ENCODE measurements at regions not wholly inside any gene's neighbourhood (a gene's known extent, or its start where the extent isn't known, plus 50 kb on each side); places are given as distances from the start of the nearest gene placed in this dataset.

DNA sequence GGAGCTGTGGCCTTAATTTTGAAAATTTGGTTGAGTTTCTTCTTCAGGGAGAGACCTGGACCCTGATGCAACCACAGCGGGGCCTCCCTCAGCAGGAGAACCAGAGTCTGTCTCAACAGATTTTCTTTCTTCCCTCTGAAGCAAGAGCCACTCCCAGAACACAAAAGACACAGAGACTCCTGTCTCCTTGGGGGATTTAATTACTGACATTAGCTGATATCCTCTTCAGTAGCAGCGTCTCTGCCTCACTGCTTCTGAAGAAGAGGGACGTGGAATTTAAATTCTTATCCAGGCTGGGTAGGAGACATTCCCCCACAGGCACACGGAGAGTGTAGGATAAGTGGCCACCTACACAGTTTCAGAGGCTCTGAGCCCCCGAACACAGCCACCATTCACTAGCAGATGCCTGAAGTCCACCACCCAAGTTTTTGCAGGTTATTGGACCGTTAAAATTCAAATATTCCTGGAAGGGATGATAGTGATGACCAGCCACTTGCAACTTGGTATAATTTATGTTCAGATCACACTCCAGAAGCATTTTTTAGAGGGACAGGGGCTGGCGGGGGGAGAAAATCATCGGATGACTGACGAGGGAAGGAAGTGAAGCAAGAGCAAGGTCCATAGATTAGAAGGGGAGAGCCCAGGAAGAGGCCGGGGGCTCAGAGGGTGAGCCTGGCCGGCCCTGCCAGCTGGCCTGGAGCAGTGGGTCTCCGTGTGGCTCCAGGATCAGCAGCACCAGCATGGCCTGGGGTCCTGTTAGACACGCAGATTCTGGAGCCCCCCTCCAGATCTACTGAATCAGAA is 109.7 kb downstream of the BDH1 start:
- H3K27ac ChIP-seq: no peak overlapping the region
- no peaks in the 10 kb centered on the region for H3K4me1 ChIP-seq
- intact Hi-C loops (cut with DNase I): no loop called here

DNA sequence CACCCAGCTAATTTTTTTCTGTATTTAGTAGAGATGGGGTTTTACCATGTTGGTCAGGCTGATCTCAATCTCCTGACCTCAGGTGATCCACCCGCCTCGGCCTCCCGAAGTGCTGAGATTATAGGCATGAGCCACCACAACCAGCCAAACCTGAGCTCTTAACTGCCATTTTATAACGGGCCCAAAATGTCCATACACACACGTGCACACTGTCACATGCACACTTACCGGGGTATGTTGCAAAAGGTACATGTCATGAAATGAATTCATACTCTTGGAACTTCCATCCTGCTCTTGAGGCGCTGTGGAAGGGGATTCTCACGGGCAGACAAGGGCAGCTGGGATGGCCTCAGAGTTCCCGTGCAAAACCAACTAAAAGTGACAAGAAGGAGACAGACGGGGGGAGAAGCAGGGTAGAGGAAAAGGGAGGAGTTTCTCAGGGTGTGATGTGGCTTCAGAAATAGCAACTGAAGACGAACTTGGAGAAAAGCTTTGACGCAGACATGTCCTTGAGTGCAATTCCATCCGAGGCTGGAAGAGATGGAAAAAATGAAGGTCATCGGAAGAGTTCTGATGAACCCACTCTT is 110.9 kb downstream of the BDH1 start:
- Histone ChIP-seq H3K27ac (no peak overlapping the region), H3K9me3 (no peaks in the 10 kb centered on the region), H3K27me3 (no peaks in the 10 kb centered on the region), H3K36me3 (no peaks in the 10 kb centered on the region), H3K4me1 (no peaks in the 10 kb centered on the region), H3K4me3 (no peak overlapping the region)
- DNase-seq: peak; percentile 16
- ATAC-seq: no peak
- intact Hi-C loops (cut with DNase I): no loop called here
- TF ChIP-seq, protein P1, sequence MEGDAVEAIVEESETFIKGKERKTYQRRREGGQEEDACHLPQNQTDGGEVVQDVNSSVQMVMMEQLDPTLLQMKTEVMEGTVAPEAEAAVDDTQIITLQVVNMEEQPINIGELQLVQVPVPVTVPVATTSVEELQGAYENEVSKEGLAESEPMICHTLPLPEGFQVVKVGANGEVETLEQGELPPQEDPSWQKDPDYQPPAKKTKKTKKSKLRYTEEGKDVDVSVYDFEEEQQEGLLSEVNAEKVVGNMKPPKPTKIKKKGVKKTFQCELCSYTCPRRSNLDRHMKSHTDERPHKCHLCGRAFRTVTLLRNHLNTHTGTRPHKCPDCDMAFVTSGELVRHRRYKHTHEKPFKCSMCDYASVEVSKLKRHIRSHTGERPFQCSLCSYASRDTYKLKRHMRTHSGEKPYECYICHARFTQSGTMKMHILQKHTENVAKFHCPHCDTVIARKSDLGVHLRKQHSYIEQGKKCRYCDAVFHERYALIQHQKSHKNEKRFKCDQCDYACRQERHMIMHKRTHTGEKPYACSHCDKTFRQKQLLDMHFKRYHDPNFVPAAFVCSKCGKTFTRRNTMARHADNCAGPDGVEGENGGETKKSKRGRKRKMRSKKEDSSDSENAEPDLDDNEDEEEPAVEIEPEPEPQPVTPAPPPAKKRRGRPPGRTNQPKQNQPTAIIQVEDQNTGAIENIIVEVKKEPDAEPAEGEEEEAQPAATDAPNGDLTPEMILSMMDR (IDR thresholded peaks at IDR 0.05): no peak

More for the DNA sequence above, 109.7 kb downstream of the BDH1 start:
- Histone ChIP-seq H3K27me3 (no peaks in the 10 kb centered on the region), H3K9me3 (no peaks in the 10 kb centered on the region), H3K36me3 (no peaks in the 10 kb centered on the region), H3K4me3 (no peak overlapping the region)
- TF ChIP-seq, protein P1 (IDR thresholded peaks at IDR 0.05): no peak
- DNase-seq (no peak), ATAC-seq (no peak)

DNA sequence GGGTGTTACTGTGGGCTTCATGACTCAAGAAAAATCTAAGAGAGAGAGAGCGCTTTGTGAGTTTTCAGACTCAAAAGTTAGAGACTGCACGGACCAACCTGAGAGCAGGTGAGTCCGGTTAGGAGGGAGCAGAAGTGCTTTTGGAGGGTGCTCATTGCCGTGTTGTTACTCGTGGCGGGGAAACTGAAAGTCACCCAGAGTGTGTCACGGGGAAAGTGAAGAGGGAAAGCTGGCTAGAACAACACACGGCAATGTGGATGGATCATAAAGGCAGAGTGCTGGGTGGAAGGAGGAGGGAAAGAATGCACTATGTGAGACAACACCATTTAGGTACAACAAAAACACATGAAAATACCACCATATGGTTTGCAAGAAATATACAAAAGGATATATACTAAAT is 112.3 kb downstream of the BDH1 start:
- no peaks in the 10 kb centered on the region for H3K4me1 ChIP-seq
- no peaks in the 10 kb centered on the region for H3K36me3 ChIP-seq
- intact Hi-C loops (cut with DNase I): no loop called here
- H3K9me3 ChIP-seq: no peaks in the 10 kb centered on the region
- TF ChIP-seq, protein P1 (IDR thresholded peaks at IDR 0.05): no peak
- H3K27ac ChIP-seq: peak overlapping the region; percentile 36
- no peaks in the 10 kb centered on the region for H3K27me3 ChIP-seq
- peak; percentile 60 for DNase-seq
- peak; percentile 84 for ATAC-seq
- H3K4me3 ChIP-seq: no peak overlapping the region

DNA sequence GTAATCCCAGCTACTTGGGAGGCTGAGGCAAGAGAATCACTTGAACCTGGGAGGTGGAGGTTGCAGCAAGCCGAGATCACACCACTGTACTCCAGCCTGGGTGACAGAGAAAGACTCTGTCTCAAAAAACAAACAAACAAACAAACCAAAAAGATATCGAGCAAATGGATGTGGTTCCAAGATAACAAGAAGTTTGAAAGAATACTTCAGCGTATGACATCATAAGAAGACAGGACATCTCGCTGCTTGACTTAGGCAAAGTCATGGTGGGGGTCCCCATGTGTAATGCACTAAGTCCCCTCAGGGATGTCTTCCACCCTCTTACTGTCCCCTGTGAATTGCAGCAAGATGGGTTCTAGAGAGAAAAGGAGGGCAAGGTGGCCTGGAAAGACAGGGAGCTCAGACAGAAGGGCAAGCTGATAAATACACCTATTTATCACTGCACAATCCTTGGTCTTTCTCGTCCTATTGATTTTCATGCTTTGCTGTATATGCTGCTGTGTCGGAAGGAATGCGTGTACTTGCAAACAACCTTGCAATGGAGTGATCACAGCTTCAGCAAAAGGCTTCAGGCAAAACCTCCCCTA is 115.0 kb downstream of the BDH1 start:
- no peaks in the 10 kb centered on the region for H3K27me3 ChIP-seq
- H3K4me3 ChIP-seq: no peak overlapping the region
- no peak overlapping the region for H3K27ac ChIP-seq
- DNase-seq: peak; percentile 6
- TF ChIP-seq, protein P1 (IDR thresholded peaks at IDR 0.05): no peak
- no peak for ATAC-seq
- no peaks in the 10 kb centered on the region for H3K36me3 ChIP-seq
- no peaks in the 10 kb centered on the region for H3K9me3 ChIP-seq
- no peaks in the 10 kb centered on the region for H3K4me1 ChIP-seq
- intact Hi-C loops (cut with DNase I): no loop called here

DNA sequence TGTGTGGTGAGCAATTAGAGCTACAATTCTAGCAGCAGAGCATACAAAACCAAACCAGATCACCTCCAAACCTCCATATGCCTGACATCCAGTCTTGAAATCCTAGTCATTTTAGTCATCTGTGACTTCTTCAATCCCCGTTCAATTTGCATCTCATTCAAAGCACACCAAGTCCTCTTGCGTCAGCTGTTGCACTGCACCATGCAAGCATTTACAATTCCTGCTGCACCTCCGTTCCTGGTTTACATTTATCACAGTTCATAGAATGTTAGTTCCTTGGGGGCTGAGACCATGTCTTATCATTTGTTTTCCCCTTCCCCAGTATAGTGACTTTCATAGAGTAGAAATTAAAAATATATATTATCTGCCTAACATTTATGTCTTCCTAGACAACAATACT is 116.9 kb downstream of the BDH1 start:
- Histone ChIP-seq H3K9me3 (no peaks in the 10 kb centered on the region), H3K27me3 (no peaks in the 10 kb centered on the region), H3K27ac (no peak overlapping the region), H3K4me1 (no peaks in the 10 kb centered on the region), H3K36me3 (no peaks in the 10 kb centered on the region), H3K4me3 (no peak overlapping the region)
- no peak for DNase-seq
- TF ChIP-seq, protein P1 (IDR thresholded peaks at IDR 0.05): no peak
- intact Hi-C loops (cut with DNase I): no loop called here
- ATAC-seq: no peak

Data from upper lobe of right lung (tissue), 1 donor.